SK-N-SH treated with all-trans-retinoic acid at 6 μM for 48 hours (cell line): ENCODE measurements at regions not wholly inside any gene's neighbourhood (a gene's known extent, or its start where the extent isn't known, plus 50 kb on each side); places are given as distances from the start of the nearest gene placed in this dataset.

Source experiments
- ARNTL ChIP-seq: fragments of 450-650 bp; formaldehyde crosslinking; IDR thresholded peaks from 2 replicates; pipeline ENCODE4 v1.5.0; 2020; ENCODE audit warnings: low read depth, mild to moderate bottlenecking, moderate library complexity, borderline replicate concordance
- CSRNP3 ChIP-seq: fragments of 250-450 bp; sonication (Bioruptor Pico); IDR thresholded peaks from 2 replicates; pipeline ENCODE4 v1.5.1; 2021; ENCODE audit warnings: mild to moderate bottlenecking, moderate library complexity
- ESRRG ChIP-seq: fragments of 250-450 bp; sonication (Bioruptor Pico); IDR thresholded peaks from 2 replicates; pipeline ENCODE4 v1.6.1; 2021; ENCODE audit warnings: mild to moderate bottlenecking
- TOX ChIP-seq: fragments of 250-450 bp; sonication (Bioruptor Pico); IDR thresholded peaks from 2 replicates; pipeline ENCODE4 v1.8.0; 2021; ENCODE audit warnings: mild to moderate bottlenecking, moderate library complexity, borderline replicate concordance
- TSHZ2 ChIP-seq: fragments of 250-450 bp; sonication (Bioruptor Pico); IDR thresholded peaks from 2 replicates; pipeline ENCODE4 v1.5.0; 2020; ENCODE audit warnings: mild to moderate bottlenecking, moderate library complexity
- ZFP30 ChIP-seq: fragments of 450-650 bp; formaldehyde crosslinking; IDR thresholded peaks from 2 replicates; pipeline ENCODE4 v1.5.0; 2022; ENCODE audit warnings: mild to moderate bottlenecking, moderate library complexity
- TF ChIP-seq, protein P1 (sequence below): fragments of 250-450 bp; sonication (Bioruptor Pico); IDR thresholded peaks from 2 replicates; pipeline ENCODE4 v1.5.1; 2020; ENCODE audit warnings: low read depth, mild to moderate bottlenecking, moderate library complexity

- no peak for TF ChIP-seq ZFP30 (CRISPR knock-in tag)
- no peak for TF ChIP-seq CSRNP3 (CRISPR knock-in tag)
- TF ChIP-seq ARNTL (CRISPR knock-in tag) = no peak
- TF ChIP-seq TOX = no peak
- TF ChIP-seq, protein P1, sequence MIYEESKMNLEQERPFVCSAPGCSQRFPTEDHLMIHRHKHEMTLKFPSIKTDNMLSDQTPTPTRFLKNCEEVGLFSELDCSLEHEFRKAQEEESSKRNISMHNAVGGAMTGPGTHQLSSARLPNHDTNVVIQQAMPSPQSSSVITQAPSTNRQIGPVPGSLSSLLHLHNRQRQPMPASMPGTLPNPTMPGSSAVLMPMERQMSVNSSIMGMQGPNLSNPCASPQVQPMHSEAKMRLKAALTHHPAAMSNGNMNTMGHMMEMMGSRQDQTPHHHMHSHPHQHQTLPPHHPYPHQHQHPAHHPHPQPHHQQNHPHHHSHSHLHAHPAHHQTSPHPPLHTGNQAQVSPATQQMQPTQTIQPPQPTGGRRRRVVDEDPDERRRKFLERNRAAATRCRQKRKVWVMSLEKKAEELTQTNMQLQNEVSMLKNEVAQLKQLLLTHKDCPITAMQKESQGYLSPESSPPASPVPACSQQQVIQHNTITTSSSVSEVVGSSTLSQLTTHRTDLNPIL (CRISPR knock-in tag) = no peak
- no peak for TF ChIP-seq ESRRG (CRISPR knock-in tag)
- TF ChIP-seq TSHZ2 (CRISPR knock-in tag) = no peak
Observed at GRCh38 chr4:134276476-134276875, 74.9 kb upstream of the PABPC4L start.
